ENCODE measurements at regions not wholly inside any gene's neighbourhood (a gene's known extent, or its start where the extent isn't known, plus 50 kb on each side); places are given as distances from the start of the nearest gene placed in this dataset.
"Not testable (repeated sequence)": the region's sequence is repeated elsewhere in the genome, so short reads cannot be mapped to it uniquely, and the experiment has no call there.

- Histone ChIP-seq H3K9me3 (ENCODE audit: low read depth, low read length, poor library complexity, severe bottlenecking) (no peaks in the 10 kb centered on the region), H3K4me3 (ENCODE audit: low read depth, low read length, poor library complexity, severe bottlenecking) (no peak overlapping the region), H3K27ac (ENCODE audit: low read depth, low read length, poor library complexity, severe bottlenecking) (no peak overlapping the region), H3K27me3 (replicated peaks; ENCODE audit: insufficient read depth, low read depth, low read length, poor library complexity) (no peaks in the 10 kb centered on the region), H3K4me1 (ENCODE audit: insufficient read depth, low read length, poor library complexity, severe bottlenecking) (no peaks in the 10 kb centered on the region), H3K36me3 (ENCODE audit: insufficient read depth, low read length, poor library complexity, severe bottlenecking) (no peaks in the 10 kb centered on the region)
- no peak for DNase-seq (ENCODE audit: low spot score)
- no peak for TF ChIP-seq EZH2 (IDR thresholded peaks at IDR 0.05; ENCODE audit: borderline replicate concordance, low read depth, low read length, poor library complexity, severe bottlenecking)
- TF ChIP-seq CTCF (conservative IDR thresholded peaks at IDR 0.05; ENCODE audit: low read depth, low read length): no peak
- intact Hi-C loops (cut with micrococcal nuclease; ENCODE audit: unreplicated experiment): no loop called here
- POLR2A ChIA-PET (ENCODE audit: low non-redundant PET): no interaction called here
- CTCF ChIA-PET: no interaction called here
- no TSS peak for BruUV-seq (replicated peaks)
Measured at GRCh38 chr5:84985148-84985547, 600.5 kb upstream of the EDIL3 start.

- POLR2A ChIA-PET (ENCODE audit: low non-redundant PET): no interaction called here
- no peak for DNase-seq (ENCODE audit: low spot score)
- no TSS peak for BruUV-seq (replicated peaks)
- H3K27me3 ChIP-seq (replicated peaks; ENCODE audit: insufficient read depth, low read depth, low read length, poor library complexity): no peaks in the 10 kb centered on the region
- no peaks in the 10 kb centered on the region for H3K9me3 ChIP-seq (ENCODE audit: low read depth, low read length, poor library complexity, severe bottlenecking)
- H3K27ac ChIP-seq (ENCODE audit: low read depth, low read length, poor library complexity, severe bottlenecking): no peak overlapping the region
- H3K4me3 ChIP-seq (ENCODE audit: low read depth, low read length, poor library complexity, severe bottlenecking): no peak overlapping the region
- no peaks in the 10 kb centered on the region for H3K36me3 ChIP-seq (ENCODE audit: insufficient read depth, low read length, poor library complexity, severe bottlenecking)
- CTCF ChIA-PET: no interaction called here
- intact Hi-C loops (cut with micrococcal nuclease; ENCODE audit: unreplicated experiment): no loop called here
- TF ChIP-seq EZH2 (IDR thresholded peaks at IDR 0.05; ENCODE audit: borderline replicate concordance, low read depth, low read length, poor library complexity, severe bottlenecking) (no peak), CTCF (conservative IDR thresholded peaks at IDR 0.05; ENCODE audit: low read depth, low read length) (no peak)
- H3K4me1 ChIP-seq (ENCODE audit: insufficient read depth, low read length, poor library complexity, severe bottlenecking): no peaks in the 10 kb centered on the region
Measured at GRCh38 chr5:84986688-84987087, 602.0 kb upstream of the EDIL3 start.

GRCh38 chr5:85000671-85001070, 616.0 kb upstream of the EDIL3 start:
- DNase-seq (ENCODE audit: low spot score): no peak
- intact Hi-C loops (cut with micrococcal nuclease; ENCODE audit: unreplicated experiment): no loop called here
- Histone ChIP-seq H3K4me3 (ENCODE audit: low read depth, low read length, poor library complexity, severe bottlenecking) (no peak overlapping the region), H3K27ac (ENCODE audit: low read depth, low read length, poor library complexity, severe bottlenecking) (no peak overlapping the region), H3K4me1 (ENCODE audit: insufficient read depth, low read length, poor library complexity, severe bottlenecking) (no peaks in the 10 kb centered on the region), H3K27me3 (replicated peaks; ENCODE audit: insufficient read depth, low read depth, low read length, poor library complexity) (no peaks in the 10 kb centered on the region), H3K36me3 (ENCODE audit: insufficient read depth, low read length, poor library complexity, severe bottlenecking) (no peaks in the 10 kb centered on the region), H3K9me3 (ENCODE audit: low read depth, low read length, poor library complexity, severe bottlenecking) (no peaks in the 10 kb centered on the region)
- TF ChIP-seq EZH2 (IDR thresholded peaks at IDR 0.05; ENCODE audit: borderline replicate concordance, low read depth, low read length, poor library complexity, severe bottlenecking): no peak
- no peak for TF ChIP-seq CTCF (conservative IDR thresholded peaks at IDR 0.05; ENCODE audit: low read depth, low read length)
- BruUV-seq (replicated peaks): no TSS peak
- CTCF ChIA-PET: no interaction called here
- POLR2A ChIA-PET (ENCODE audit: low non-redundant PET): no interaction called here

GRCh38 chr5:85002026-85002425, 617.3 kb upstream of the EDIL3 start:
- intact Hi-C loops (cut with micrococcal nuclease; ENCODE audit: unreplicated experiment); CTCF ChIA-PET; POLR2A ChIA-PET (ENCODE audit: low non-redundant PET); H3K9me3 ChIP-seq (ENCODE audit: low read depth, low read length, poor library complexity, severe bottlenecking); H3K4me3 ChIP-seq (ENCODE audit: low read depth, low read length, poor library complexity, severe bottlenecking); H3K4me1 ChIP-seq (ENCODE audit: insufficient read depth, low read length, poor library complexity, severe bottlenecking); H3K27ac ChIP-seq (ENCODE audit: low read depth, low read length, poor library complexity, severe bottlenecking); BruUV-seq (replicated peaks); H3K36me3 ChIP-seq (ENCODE audit: insufficient read depth, low read length, poor library complexity, severe bottlenecking); DNase-seq (ENCODE audit: low spot score); H3K27me3 ChIP-seq (replicated peaks; ENCODE audit: insufficient read depth, low read depth, low read length, poor library complexity): not testable (repeated sequence)

All from A673 (cell line).